ENCODE measurements at regions not wholly inside any gene's neighbourhood (a gene's known extent, or its start where the extent isn't known, plus 50 kb on each side); places are given as distances from the start of the nearest gene placed in this dataset.

DNA sequence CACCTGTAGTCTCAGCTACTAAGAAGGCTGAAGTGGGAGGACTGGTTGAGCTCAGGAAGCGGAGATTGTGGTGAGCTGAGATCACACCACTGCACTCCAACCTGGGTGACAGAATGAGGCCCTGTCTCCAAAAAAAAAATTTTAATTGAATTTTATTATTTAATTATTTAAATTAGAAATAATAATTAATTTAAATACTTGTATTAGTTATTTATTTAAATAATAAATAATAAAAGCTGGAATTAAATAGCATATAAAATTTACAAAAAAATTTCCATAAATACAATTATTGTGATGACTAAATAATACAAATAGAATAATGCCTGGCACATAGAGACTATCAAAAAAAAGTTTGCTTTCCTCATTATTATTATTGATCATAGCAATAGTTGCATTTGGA, 371.5 kb downstream of the KCNA4 start:
- TF ChIP-seq POLR2AphosphoS5 (IDR thresholded peaks at IDR 0.05; ENCODE audit: borderline replicate concordance, low read depth, low read length): no peak
- no peak for TF ChIP-seq EZH2 (IDR thresholded peaks at IDR 0.05)
